H9 (cell line): ENCODE measurements at regions not wholly inside any gene's neighbourhood (a gene's known extent, or its start where the extent isn't known, plus 50 kb on each side); places are given as distances from the start of the nearest gene placed in this dataset.

Experiments
- DNase-seq: peaks from one replicate; pipeline ENCODE4 v3.0.0-alpha.2; 2017
- H2AFZ ChIP-seq: one replicate; pipeline ENCODE4 v1.6.1; 2013; ENCODE audit warnings: mild to moderate bottlenecking, low read length, control low read depth, moderate library complexity
- H2AK5ac ChIP-seq: 2 replicates; pipeline ENCODE4 v1.6.1; 2013; ENCODE audit warnings: low read length, control low read depth, mixed read lengths; ENCODE audit not compliant: insufficient read length
- H2BK120ac ChIP-seq: one replicate; pipeline ENCODE4 v1.6.1; 2013; ENCODE audit warnings: low read depth, mild to moderate bottlenecking, low read length, control low read depth, inconsistent platforms; ENCODE audit not compliant: poor library complexity, severe bottlenecking
- H2BK12ac ChIP-seq: 2 replicates; pipeline ENCODE4 v1.6.1; 2013; ENCODE audit warnings: low read length, control low read depth, mixed read lengths, low read depth; ENCODE audit not compliant: insufficient read length
- H2BK15ac ChIP-seq: 2 replicates; pipeline ENCODE4 v1.6.1; 2013; ENCODE audit warnings: low read depth, low read length, control low read depth
- H2BK20ac ChIP-seq: one replicate; pipeline ENCODE4 v1.6.1; 2013; ENCODE audit warnings: low read depth, mild to moderate bottlenecking, low read length, control low read depth, inconsistent platforms; ENCODE audit not compliant: poor library complexity, severe bottlenecking
- H2BK5ac ChIP-seq: 2 replicates; pipeline ENCODE4 v1.6.1; 2013; ENCODE audit warnings: low read length, control low read depth, mixed read lengths; ENCODE audit not compliant: insufficient read length
- H3K14ac ChIP-seq: 2 replicates; pipeline ENCODE4 v1.6.1; 2013; ENCODE audit warnings: low read length, control low read depth; ENCODE audit not compliant: insufficient read depth
- H3K18ac ChIP-seq: 2 replicates; pipeline ENCODE4 v1.6.1; 2013; ENCODE audit warnings: low read depth, mild to moderate bottlenecking, mixed read lengths, low read length, control low read depth; ENCODE audit not compliant: insufficient read length
- H3K23ac ChIP-seq: 2 replicates; pipeline ENCODE4 v1.6.1; 2013; ENCODE audit warnings: low read length, control low read depth, mixed read lengths, low read depth; ENCODE audit not compliant: insufficient read length
- H3K23me2 ChIP-seq: 2 replicates; pipeline ENCODE4 v1.6.1; 2013; ENCODE audit warnings: low read depth, mild to moderate bottlenecking, mixed read lengths, low read length, control low read depth; ENCODE audit not compliant: insufficient read length, poor library complexity, severe bottlenecking
- H3K27ac ChIP-seq: 2 replicates; pipeline ENCODE4 v1.5.1; 2013; ENCODE audit warnings: low read length, control low read depth, mixed read lengths, low read depth; ENCODE audit not compliant: insufficient read length
- H3K27me3 ChIP-seq: 2 replicates; pipeline ENCODE4 v1.6.1; 2013; ENCODE audit warnings: low read length, control low read depth, inconsistent platforms; ENCODE audit not compliant: insufficient read depth
- H3K4ac ChIP-seq: 2 replicates; pipeline ENCODE4 v1.6.1; 2013; ENCODE audit warnings: low read depth, mild to moderate bottlenecking, control low read depth, inconsistent platforms, low read length, moderate library complexity
- H3K4me1 ChIP-seq: 2 replicates; pipeline ENCODE4 v1.6.1; 2013; ENCODE audit warnings: low read length, control low read depth, inconsistent platforms; ENCODE audit not compliant: insufficient read depth
- H3K4me2 ChIP-seq: 2 replicates; pipeline ENCODE4 v1.6.1; 2013; ENCODE audit warnings: low read length, control low read depth, mixed read lengths; ENCODE audit not compliant: insufficient read length, insufficient read depth
- H3K56ac ChIP-seq: 2 replicates; pipeline ENCODE4 v1.6.1; 2013; ENCODE audit warnings: low read depth, mild to moderate bottlenecking, mixed read lengths, low read length, control low read depth; ENCODE audit not compliant: insufficient read length
- H3K79me1 ChIP-seq: 2 replicates; pipeline ENCODE4 v1.6.1; 2013; ENCODE audit warnings: low read depth, mild to moderate bottlenecking, moderate library complexity, low read length, control low read depth, inconsistent platforms; ENCODE audit not compliant: insufficient read depth, poor library complexity, severe bottlenecking
- H3K79me2 ChIP-seq: 2 replicates; pipeline ENCODE4 v1.6.1; 2013; ENCODE audit warnings: low read length, control low read depth, inconsistent platforms; ENCODE audit not compliant: insufficient read depth
- H3K9ac ChIP-seq: 2 replicates; pipeline ENCODE4 v1.6.1; 2013; ENCODE audit warnings: low read length, control low read depth, mixed read lengths; ENCODE audit not compliant: insufficient read length; ENCODE audit errors: extremely low read depth
- H3K9me3 ChIP-seq: one replicate; pipeline ENCODE4 v1.6.1; 2013; ENCODE audit warnings: low read depth, low read length, inconsistent platforms; ENCODE audit not compliant: control insufficient read depth
- H3T11ph ChIP-seq: one replicate; pipeline ENCODE4 v1.6.1; 2013; ENCODE audit warnings: mild to moderate bottlenecking, low read length, control low read depth, inconsistent platforms
- H4K20me1 ChIP-seq: one replicate; pipeline ENCODE4 v1.6.1; 2013; ENCODE audit not compliant: control insufficient read depth, insufficient read length, insufficient read depth
- H4K5ac ChIP-seq: 2 replicates; pipeline ENCODE4 v1.6.1; 2013; ENCODE audit warnings: low read depth, mild to moderate bottlenecking, mixed read lengths, low read length, control low read depth; ENCODE audit not compliant: insufficient read length
- H4K8ac ChIP-seq: replicated peaks from 2 replicates; pipeline ENCODE4 v1.6.1; 2013; ENCODE audit warnings: low read length, control low read depth, mixed read lengths, low read depth; ENCODE audit not compliant: insufficient read length
- H4K91ac ChIP-seq: 2 replicates; pipeline ENCODE4 v1.6.1; 2013; ENCODE audit warnings: low read depth, mild to moderate bottlenecking, moderate library complexity, mixed read lengths, low read length, control low read depth; ENCODE audit not compliant: insufficient read length
- H3K27ac Mint-ChIP-seq, 3 experiments: 2 replicates in 2 of 3; 3 replicates in 1 of 3; pipeline ENCODE4 v1.8.0; 2020 to 2021; ENCODE audit warnings: mixed read lengths in 3 of 3, mild to moderate bottlenecking in 1 of 3, moderate library complexity in 1 of 3
- H3K27me3 Mint-ChIP-seq: 2 replicates; pipeline ENCODE4 v1.8.0; 2021; ENCODE audit warnings: low read depth, mild to moderate bottlenecking, moderate library complexity, mixed read lengths
- H3K36me3 Mint-ChIP-seq, 3 experiments: 2 replicates in 2 of 3; 3 replicates in 1 of 3; pipeline ENCODE4 v1.8.0; 2020 to 2021; ENCODE audit warnings: low read depth in 3 of 3, mixed read lengths in 3 of 3; ENCODE audit not compliant: insufficient read depth in 1 of 3
- H3K4me1 Mint-ChIP-seq, 2 experiments: 2 replicates each; pipeline ENCODE4 v1.8.0; 2020; ENCODE audit warnings: mixed read lengths in 2 of 2
- H3K4me3 Mint-ChIP-seq, 2 experiments: 2 replicates in 1 of 2; 3 replicates in 1 of 2; pipeline ENCODE4 v1.8.0; 2020 to 2021; ENCODE audit warnings: mild to moderate bottlenecking in 2 of 2, mixed read lengths in 2 of 2, moderate library complexity in 1 of 2
- H3K9me3 Mint-ChIP-seq, 2 experiments: 2 replicates in 1 of 2; 3 replicates in 1 of 2; pipeline ENCODE4 v1.8.0; 2020; ENCODE audit warnings: mild to moderate bottlenecking in 2 of 2, mixed read lengths in 2 of 2, moderate library complexity in 1 of 2
- WGBS: extraction: QIAGEN DNeasy Blood & Tissue Kit; methylation state at CpG from one replicate; pipeline ENCODE4 v1.1.7; 2013; ENCODE audit warnings: missing lambda C conversion rate, low lambda C conversion rate, mixed read lengths; ENCODE audit not compliant: insufficient read length; ENCODE audit errors: extremely low coverage; 5-methylcytosine and 5-hydroxymethylcytosine counted together
- TF ChIP-seq, protein P1 (sequence below): fragments of 200-600 bp; sonication (generic); conservative IDR thresholded peaks from 3 replicates; pipeline ENCODE4 v1.8.0; 2021; ENCODE audit warnings: antibody characterized with exemption, mild to moderate bottlenecking

GRCh38 chr16:52128361-52128760 is 418.6 kb downstream of the TOX3 start:
- no peak overlapping the region for H3K27ac ChIP-seq
- H3K27me3 ChIP-seq: no peaks in the 10 kb centered on the region
- no peak overlapping the region for H3K27ac Mint-ChIP-seq
- H3K18ac ChIP-seq: no peak overlapping the region
- no peak overlapping the region for H2AFZ ChIP-seq
- H2BK5ac ChIP-seq: no peak overlapping the region
- DNase-seq: no peak
- no CpG with 5 or more reads among the region's 3 CpGs for WGBS
- no peak overlapping the region for H2AK5ac ChIP-seq
- no peak overlapping the region for H3K56ac ChIP-seq
- no peak overlapping the region for H3T11ph ChIP-seq
- no peak overlapping the region for H3K4ac ChIP-seq
- TF ChIP-seq, protein P1, sequence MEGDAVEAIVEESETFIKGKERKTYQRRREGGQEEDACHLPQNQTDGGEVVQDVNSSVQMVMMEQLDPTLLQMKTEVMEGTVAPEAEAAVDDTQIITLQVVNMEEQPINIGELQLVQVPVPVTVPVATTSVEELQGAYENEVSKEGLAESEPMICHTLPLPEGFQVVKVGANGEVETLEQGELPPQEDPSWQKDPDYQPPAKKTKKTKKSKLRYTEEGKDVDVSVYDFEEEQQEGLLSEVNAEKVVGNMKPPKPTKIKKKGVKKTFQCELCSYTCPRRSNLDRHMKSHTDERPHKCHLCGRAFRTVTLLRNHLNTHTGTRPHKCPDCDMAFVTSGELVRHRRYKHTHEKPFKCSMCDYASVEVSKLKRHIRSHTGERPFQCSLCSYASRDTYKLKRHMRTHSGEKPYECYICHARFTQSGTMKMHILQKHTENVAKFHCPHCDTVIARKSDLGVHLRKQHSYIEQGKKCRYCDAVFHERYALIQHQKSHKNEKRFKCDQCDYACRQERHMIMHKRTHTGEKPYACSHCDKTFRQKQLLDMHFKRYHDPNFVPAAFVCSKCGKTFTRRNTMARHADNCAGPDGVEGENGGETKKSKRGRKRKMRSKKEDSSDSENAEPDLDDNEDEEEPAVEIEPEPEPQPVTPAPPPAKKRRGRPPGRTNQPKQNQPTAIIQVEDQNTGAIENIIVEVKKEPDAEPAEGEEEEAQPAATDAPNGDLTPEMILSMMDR: no peak
- no peak overlapping the region for H2BK20ac ChIP-seq
- no peaks in the 10 kb centered on the region for H3K9me3 Mint-ChIP-seq
- H3K4me3 Mint-ChIP-seq: no peak overlapping the region
- H2BK15ac ChIP-seq: no peak overlapping the region
- no peaks in the 10 kb centered on the region for H3K79me1 ChIP-seq
- no peak overlapping the region for H3K23ac ChIP-seq
- peaks cover 10 to 14% of the 10 kb centered on the region in 2 experiments for H3K4me1 Mint-ChIP-seq
- no peak overlapping the region for H4K5ac ChIP-seq
- no peak overlapping the region for H4K8ac ChIP-seq
- no peaks in the 10 kb centered on the region for H3K9me3 ChIP-seq
- H3K14ac ChIP-seq: no peak overlapping the region
- H2BK12ac ChIP-seq: no peak overlapping the region
- H4K20me1 ChIP-seq: no peaks in the 10 kb centered on the region
- H3K27me3 Mint-ChIP-seq: no peaks in the 10 kb centered on the region
- H3K9ac ChIP-seq: no peak overlapping the region
- H3K79me2 ChIP-seq: no peaks in the 10 kb centered on the region
- no peaks in the 10 kb centered on the region for H3K4me1 ChIP-seq
- H4K91ac ChIP-seq: no peak overlapping the region
- no peaks in the 10 kb centered on the region for H3K36me3 Mint-ChIP-seq
- no peak overlapping the region for H2BK120ac ChIP-seq
- no peak overlapping the region for H3K4me2 ChIP-seq
- no peaks in the 10 kb centered on the region for H3K23me2 ChIP-seq
